IPS DF 4.7 (cell line): ENCODE measurements at regions not wholly inside any gene's neighbourhood (a gene's known extent, or its start where the extent isn't known, plus 50 kb on each side); places are given as distances from the start of the nearest gene placed in this dataset.
"Not testable (repeated sequence)": the region's sequence is repeated elsewhere in the genome, so short reads cannot be mapped to it uniquely, and the experiment has no call there.

ENCODE experiments used
- DNase-seq: peaks from one replicate; pipeline ENCODE4 v3.0.0-alpha.2; 2013; ENCODE audit warnings: low spot score; ENCODE audit errors: extremely low read depth

DNA sequence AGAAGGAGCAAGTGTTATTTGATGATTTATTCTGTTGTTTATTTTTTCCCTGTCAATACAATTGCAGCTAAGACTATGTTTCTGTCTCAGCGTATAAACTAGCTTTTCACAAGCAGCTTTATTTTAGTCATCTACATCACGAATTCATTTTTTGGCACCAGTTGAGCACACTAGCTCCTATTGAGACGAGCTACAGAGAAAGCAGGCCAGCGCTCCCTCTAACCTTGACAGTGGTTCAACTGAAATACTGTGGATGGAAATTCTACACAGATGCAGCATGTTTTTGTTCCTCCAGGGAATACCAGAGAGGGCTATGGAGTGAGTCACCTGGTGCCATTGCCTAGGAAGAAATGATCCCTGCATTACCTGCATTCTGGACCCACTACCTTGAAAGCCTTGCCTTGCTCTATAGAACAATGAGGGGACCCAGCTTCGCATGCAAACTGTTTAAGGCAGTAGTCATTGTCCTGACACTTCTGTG is 108.2 kb upstream of the ARHGAP42 start:
- peak; percentile 60 for DNase-seq

DNA sequence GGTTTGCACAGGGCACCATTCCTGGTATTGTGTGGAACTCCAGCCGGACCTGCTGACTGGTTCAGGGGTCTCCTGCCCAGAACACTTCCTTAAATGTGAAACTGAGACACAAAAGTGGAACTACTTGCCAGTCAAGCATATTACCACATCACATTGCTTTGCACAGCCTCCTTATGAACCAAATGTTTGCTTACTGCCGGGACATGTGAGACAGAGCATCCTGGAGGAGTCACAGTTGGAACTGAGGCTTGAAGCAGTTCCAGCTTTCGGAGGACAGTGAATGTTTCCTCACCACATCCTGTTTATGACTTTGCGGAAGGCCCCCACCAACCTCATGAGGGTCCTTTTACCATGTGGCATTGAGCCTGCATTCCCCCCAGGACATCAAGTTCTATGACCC is 105.8 kb upstream of the ARHGAP42 start:
- DNase-seq, result no peak

DNA sequence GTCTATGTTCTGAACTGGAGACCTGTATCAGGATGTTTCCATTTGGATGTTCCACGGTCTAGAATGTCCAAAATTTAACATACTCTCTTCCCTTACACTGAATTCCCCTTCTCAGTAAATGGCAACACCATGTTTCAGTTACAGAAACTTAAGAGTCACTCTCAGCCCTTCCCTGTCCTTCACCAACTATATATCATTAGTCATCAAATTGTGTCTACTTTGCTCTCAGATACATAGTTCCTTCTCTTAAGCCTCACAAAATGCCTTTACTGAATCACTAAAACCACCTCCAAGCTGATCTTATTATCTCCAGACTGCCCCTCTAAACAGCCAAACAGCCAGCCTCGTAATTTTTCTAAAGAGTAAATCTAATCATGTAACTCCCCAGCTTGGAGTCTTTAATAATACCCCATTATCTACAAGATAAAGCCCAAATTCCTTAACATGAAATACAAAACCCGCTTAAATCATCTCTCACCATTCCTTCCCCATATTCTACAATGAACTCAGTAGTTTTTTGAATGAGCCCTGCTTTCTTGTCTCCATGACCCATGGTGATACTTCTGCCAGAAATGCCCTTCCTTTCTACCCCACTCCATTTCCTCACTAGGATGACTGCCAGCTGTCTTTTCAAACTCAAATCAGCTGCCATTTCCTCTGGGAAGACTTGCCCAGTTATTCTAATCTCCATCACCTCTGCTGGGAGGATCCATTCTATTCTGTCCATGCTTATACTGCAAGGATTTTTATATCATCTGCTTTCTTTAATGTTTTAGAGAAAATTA is 102.7 kb upstream of the ARHGAP42 start:
- DNase-seq, result no peak

DNA sequence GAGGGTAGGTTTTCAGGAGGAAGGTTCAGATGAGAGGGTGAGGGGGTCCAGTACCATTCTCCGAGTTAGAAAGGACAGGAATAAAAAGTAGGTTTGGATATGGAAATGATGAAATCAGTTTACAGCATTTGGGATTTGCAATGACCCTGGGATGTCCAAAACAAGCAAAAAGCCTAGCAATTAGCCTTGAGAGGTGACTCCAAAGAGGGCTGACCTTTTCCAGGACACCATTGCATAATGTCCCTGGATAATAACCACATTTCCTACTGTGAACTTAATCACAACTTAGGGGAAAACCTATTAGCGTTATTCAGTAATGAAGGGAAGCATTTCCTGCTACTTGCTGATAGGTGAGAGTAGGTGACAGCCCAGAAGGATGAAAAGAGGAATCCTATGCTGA is 101.4 kb upstream of the ARHGAP42 start:
- DNase-seq, result no peak

DNA sequence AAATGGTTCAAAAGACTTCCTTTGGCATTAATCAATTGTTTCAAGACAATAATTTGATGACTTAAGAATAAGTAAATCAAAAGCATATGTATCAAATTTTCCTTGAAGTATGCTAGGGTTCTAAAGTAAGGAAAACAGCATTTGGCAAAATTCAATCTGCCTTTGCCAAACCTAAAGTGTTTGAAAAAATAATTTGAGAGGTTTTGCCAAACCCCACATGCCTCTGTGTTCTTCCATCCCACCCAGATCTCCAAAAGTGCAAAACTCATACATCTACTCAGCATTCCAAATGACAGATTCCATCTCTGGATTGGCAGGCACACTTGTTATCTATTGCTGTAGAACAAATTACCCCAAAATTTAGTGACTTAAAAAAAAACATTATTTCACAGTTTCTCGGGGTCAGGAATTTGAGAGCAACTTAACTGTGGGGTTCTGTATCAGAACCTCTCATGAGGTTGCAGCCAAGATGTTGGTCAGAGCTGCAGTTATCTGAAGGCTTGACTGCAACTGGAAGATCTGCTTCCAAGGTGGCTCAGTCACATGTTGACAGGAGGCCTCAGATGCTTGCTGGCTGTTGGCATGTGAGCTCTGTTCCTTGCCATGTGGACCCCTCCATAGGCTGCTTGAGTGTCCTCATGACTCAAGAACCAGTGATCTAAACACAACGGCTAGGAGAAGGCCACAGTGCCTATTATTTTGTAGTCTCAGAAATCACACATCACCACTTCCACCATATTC is 100.6 kb upstream of the ARHGAP42 start:
- DNase-seq, result no peak

DNA sequence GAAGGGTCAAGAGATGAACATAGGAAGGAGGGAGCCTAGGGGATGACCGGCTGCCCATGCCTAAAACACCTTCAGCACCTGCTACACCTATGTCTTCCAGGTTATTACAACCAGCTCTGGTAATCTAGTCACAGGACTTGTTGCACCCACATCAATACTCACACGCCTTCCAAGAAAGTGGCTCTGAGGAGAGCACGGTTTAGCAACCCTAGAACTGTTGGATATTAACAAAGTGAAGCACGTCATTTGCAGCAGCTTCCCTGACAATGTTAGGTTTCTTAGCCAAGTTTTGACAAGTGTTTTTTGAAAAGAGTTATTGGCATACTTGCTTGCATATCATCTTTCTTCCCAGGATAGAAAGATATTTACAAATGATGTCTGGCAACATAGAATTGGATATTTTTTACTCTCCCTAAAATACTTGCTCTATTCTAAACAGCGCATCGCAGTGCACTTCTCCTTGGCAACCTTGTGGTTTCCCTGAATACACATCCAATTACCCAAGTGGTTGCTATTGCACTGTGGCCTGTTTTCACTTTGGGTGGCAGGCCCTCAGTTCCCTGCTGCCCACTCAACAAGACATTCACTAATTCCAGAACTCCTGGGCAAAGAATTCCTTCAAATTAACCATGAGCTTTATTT is 94.3 kb upstream of the ARHGAP42 start:
- DNase-seq, result no peak

DNA sequence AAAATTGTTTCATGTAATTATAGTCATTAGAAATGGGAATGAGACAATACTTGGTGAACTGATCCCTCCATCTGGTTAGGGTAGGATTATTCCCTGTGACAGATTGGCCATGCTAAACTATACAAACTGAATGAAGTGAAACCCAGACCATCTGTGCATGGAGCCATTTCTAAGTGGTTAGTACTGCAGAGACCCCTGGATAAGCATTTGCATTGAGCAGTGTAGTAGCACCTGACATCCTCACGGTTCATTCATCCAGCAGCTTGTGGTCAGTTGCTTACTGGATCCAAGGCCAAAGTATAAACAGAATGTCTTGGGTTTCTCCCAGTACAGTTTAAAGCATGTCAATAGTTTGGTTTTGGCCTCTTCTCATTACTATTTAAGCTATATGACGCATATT is 93.8 kb upstream of the ARHGAP42 start:
- DNase-seq, result no peak

DNA sequence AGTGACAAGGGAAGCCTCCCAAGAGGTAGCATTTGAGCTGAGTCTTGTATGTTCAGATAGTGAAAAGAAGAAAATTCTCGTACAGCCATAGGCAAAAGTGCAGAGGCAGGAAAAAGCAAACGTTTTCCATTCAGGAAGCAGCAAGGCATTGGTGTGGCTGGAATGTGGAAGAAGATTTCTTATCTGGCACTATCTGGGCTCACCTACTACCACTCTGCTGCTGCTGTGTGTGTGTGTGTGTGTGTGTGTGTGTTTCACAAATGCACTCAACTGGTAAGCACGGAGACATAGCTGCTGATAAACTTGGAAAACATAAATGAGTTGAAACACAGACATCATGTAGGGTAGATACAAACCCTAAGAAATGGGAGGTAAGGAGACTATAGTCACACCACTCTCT is 92.8 kb upstream of the ARHGAP42 start:
- no peak for DNase-seq

DNA sequence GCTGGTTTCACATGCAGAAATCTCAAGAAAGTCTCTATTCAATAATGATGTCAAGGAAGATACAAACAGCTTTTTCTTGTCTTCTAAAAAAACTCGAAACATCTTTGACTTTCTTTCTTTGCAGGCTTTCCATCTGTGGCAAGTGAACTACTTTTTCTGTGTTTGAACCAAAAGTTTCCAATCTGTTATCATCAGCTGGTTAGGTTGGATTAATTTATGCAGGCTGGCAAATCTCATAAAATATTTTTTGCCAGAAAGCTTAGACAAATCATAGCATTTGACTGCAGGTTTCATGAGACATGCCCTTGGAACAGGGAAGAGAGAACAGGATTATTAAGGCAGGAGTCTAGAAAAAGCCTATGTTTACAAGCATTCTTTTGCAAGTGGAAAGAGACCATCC is 86.1 kb upstream of the ARHGAP42 start:
- DNase-seq, result no peak

DNA sequence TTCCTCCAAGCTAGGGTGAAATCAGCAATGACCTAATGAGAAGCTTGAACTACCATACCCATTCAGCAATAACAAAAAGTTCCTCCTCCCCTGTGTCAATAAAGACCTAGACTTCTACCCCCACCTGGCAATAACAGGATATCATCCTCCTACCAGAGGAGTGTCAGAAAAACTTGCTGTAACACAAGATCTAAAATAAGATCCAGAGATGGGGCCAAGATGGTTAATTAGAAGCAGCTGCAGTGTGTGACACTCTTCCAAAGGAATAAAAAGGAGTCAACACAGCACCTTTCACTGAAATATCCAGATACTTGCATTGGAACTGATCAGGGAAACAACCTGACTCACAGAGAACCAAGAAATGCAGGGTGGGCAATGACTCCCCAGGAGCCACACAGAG is 84.4 kb upstream of the ARHGAP42 start:
- DNase-seq, result no peak

DNA sequence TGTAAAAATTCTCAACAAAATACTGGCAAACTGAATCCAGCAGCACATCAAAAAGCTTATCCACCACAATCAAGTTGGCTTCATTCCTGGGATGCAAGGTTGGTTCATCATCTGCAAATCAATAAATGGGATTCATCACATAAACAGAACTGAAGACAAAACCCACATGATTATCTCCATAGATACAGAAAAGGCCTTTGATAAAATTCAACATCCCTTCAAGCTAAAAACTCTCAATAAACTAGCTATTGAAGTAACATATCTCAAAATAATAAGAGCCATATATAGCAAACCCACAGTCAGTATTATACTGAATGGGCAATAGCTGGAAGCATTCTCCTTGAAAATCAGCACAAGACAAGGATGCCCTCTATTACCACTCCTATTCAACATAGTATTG is 79.3 kb upstream of the ARHGAP42 start:
- DNase-seq, result not testable (repeated sequence)

DNA sequence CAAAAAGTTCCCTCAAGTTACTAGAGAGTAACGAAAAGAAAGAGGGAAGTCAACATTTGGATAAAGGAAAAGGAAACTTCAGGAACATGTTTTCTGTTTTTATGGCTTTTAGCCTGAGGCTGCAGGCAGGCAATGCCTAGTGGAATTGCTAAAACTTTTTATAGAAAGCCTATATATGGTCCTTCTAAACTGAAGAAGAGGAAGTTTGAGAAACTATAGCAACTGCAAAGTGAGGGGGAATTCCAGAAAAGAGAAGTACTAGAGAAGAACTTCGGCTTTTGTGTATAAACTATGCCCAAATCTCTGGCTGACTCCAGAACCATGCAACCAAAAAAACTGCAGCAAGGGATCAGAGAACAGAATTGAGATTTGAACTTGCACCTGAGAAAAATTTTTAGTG is 74.3 kb upstream of the ARHGAP42 start:
- no peak for DNase-seq

DNA sequence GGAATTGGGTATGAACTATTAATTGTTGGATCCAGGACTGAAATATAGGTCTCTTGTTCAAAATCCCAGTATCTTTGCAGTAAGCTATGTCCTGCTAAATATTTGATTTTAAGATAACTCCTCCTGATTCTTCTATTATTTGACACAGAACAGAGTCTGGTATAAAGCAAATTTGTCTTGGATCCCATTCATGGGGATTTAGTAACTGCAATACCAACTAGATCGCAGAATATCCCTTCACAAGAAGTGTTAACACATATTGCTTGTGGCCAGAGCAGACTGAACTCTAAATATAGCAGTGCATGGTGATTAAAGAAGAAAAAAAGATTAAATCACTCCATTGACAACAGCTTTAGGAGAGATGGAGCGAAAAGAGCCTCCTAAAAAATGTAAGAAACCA is 68.2 kb upstream of the ARHGAP42 start:
- no peak for DNase-seq

DNA sequence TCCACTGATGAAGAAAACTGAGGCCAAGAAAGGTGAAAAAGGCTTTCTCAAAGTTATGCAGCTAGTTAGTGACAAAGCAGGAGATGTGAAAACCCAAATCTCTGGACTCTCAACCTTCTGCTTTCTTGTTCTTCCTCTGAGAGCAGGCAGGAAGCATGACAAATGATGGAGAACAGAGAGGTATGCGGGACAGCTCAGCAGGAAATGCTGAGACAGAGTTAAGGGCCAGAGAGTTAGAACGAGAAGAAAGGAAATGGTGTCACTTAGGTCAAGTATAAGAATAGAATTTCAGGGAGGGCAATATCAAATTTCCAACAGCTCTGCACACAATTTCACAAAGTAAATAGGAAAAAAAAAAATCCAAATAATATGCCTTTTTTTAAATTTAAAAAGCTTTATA is 67.6 kb upstream of the ARHGAP42 start:
- no peak for DNase-seq

DNA sequence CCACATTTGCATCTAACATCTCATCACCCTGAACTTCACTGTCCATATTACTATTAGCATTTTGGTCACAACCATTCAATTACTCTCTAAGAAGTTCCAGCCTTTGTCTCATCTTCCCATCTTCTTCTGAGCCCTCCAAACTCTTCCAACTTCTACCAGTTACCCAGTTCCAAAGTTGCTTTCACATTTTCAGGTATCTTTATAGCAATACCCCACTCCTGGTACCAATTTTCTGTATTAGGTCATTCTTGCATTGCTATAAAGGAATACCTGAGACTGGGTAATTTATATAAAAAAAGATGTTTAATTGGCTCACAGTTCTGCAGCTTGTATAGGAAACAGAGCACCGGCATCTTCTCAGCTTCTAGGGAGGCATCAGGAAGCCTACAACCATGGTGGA is 64.7 kb upstream of the ARHGAP42 start:
- no peak for DNase-seq

DNA sequence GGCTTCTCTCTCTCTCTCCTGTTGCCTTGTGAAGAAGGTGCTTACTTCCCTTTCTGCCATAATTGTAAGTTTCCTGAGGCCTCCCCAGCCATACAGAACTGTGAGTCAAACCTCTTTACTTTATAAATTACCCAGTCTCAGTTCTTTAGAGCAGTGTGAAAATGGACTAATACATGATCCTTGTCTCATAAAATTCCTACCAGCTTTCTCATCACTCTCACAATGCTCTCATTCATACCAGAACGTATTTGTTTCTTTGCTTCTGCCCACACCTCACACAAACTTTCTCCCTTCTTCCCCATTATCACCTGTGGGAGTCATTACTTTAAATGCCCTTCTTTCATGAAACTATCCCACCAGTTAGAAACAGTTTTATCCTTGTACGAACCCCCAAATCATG is 62.7 kb upstream of the ARHGAP42 start:
- DNase-seq, result no peak

DNA sequence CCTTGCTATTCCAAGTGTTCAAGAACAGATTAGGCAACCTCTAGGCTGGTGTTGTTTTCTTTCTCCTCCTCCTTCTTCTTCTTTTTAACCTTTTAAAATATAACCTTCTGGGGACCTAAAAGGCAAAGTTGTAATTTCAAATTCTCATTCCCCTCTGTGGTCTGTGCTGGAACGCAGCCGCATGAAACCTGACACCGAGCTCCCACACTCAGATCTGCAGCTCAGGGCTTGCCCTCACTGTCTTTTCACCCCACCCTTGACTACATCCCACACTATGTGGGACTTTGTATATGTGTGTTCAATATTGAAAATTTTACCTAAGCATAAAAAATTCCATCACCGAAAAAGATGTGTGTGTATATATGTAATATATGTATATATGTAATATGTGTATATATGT is 62.0 kb upstream of the ARHGAP42 start:
- DNase-seq, result no peak

DNA sequence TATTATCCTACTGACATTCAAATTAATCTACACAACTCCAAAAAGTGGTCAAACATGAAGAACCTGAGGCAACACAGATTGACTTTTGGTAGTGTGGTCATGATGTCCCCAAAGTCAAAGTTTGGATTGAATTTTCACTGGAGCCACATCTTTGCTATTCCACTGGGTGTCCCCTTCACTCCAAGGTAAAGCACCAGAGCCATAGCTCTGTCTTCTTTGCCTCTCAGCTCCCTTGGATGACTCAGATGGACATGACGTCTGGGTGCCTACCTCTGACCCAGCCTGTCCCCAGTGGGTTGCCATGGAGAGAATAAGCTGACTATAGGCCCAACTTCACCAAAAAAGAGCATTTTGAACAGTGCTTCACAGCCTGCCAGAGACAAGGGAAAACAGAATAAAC is 57.4 kb upstream of the ARHGAP42 start:
- no peak for DNase-seq

DNA sequence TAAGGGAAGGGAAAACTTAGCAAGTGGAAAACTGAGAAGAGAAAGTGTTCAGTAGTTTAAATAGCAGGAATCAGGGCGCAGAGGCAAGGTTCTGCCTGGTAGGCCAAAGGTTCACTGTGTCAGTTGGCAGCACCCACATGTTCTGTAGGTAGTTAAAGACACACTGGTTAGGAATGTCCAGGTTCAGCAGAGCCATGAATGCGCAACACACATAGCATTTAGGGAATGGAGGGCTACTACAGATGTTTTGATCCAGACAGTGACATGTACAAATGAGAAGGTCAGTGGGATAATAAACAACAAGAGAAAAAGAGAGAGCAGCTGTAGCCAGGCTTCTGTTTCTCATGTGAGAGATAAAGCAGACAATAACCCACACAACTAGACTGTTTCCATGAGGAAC is 56.2 kb upstream of the ARHGAP42 start:
- DNase-seq, result no peak

DNA sequence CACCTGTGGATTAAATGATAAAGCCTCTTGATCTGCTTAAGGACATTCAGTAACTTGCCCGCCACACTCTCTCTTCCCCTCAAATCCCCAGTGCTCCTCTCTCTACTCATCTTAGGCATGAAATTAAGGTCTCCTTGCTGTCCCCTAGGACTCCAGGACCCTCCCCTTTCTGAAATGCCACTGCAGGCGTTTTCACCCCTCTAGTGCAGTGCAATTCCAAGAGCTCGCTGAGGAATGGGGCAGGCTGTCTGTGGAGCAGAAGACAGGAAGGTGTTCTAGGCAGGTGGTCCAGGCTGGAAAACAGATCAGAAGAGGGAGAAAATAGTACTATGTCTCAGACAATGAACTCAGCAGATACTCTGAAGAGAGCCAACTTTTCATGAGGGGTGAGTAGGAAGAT is 55.8 kb upstream of the ARHGAP42 start:
- DNase-seq, result no peak

DNA sequence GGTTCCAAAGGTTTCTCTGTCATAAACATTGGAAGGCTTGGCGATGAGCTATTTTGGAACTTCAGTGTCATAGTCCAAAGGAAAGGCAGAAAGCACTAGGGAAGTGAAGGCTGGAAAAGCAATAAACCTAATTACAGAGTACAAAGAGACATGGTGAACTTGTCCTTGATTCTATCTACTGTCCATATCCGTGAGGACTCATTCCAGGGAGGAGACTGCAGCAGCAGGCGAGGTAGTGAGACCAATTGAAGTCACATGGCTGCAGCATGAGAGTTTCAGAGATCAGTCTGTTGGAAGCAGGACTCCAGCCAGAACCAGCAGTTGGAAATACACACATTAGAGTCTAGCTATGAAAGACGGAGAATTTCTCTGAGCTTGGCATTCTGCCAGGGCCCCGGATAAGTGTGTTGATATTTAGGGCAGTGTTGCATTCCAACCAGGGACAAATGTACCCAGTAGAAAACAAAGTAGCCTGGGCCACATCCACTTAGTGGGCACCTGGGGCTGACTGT is 54.1 kb upstream of the ARHGAP42 start:
- DNase-seq, result no peak

DNA sequence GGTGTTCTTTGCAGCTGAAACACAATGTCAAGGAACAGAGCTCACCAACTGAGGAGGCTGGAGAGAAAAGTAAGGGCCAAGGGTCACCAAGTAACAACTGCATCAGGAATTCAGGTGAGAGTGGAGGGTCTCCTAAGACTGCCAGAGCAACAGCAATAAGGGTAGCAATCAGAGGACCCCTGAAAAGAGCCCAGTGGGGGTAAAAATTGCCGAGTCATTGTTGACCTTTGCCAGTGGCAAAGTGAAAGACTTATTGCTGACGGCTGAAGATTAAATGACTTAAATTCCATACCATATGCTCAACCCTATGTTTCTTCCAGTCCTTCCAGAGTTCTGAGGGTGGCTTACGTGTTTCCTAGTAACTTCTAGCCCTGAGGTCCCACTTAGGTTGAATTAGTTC is 51.9 kb upstream of the ARHGAP42 start:
- no peak for DNase-seq
